ENCODE measurements at regions not wholly inside any gene's neighbourhood (a gene's known extent, or its start where the extent isn't known, plus 50 kb on each side); places are given as distances from the start of the nearest gene placed in this dataset.

DNA sequence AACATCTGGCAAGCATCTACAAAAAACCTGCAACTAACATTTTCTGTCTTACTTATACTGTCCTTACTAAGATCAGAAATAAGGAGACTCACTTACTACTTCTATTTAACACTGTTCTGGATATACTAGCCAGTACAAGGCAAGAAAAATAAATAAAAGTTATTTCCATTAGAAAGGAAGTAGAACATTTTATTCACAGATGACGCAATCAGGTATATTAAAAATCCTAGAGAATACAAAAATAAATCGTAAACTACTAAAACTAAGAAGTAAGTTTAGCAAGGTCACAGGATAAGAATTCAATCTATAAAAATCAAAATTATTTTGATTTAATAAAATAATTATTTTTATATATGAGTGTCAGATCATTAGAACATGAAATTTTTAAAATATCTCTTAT is 264.6 kb downstream of the BARHL2 start:
- TF ChIP-seq, protein P1, sequence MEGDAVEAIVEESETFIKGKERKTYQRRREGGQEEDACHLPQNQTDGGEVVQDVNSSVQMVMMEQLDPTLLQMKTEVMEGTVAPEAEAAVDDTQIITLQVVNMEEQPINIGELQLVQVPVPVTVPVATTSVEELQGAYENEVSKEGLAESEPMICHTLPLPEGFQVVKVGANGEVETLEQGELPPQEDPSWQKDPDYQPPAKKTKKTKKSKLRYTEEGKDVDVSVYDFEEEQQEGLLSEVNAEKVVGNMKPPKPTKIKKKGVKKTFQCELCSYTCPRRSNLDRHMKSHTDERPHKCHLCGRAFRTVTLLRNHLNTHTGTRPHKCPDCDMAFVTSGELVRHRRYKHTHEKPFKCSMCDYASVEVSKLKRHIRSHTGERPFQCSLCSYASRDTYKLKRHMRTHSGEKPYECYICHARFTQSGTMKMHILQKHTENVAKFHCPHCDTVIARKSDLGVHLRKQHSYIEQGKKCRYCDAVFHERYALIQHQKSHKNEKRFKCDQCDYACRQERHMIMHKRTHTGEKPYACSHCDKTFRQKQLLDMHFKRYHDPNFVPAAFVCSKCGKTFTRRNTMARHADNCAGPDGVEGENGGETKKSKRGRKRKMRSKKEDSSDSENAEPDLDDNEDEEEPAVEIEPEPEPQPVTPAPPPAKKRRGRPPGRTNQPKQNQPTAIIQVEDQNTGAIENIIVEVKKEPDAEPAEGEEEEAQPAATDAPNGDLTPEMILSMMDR (IDR thresholded peaks at IDR 0.05; ENCODE audit: low read length) = no peak
- no peak for TF ChIP-seq EZH2 (IDR thresholded peaks at IDR 0.05; ENCODE audit: borderline replicate concordance, low read length)
